ENCODE measurements at regions not wholly inside any gene's neighbourhood (a gene's known extent, or its start where the extent isn't known, plus 50 kb on each side); places are given as distances from the start of the nearest gene placed in this dataset.

DNA sequence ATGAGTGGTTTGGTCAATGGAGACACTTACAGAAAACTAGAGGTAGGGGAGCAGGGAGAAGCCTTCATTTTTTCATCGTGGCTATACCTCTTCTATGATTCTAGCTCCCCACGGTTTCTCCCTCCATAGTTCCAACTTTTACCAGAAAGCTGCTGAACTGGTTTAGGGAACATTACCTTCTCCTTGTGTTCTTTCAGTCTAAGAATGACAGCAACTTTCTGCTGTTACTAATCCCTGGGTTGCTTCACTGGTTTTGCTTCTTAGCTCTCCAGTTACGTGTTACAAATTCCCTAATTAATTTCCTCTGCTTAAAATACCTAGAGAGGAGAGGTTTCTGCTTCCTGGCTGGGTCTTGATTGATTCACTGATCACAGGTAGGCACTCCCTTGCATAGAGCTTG lies 499.9 kb downstream of the SLC4A3 start:
- TF ChIP-seq POLR2A (IDR thresholded peaks at IDR 0.05; ENCODE audit: low read depth, low read length) (no peak), POLR2AphosphoS5 (IDR thresholded peaks at IDR 0.05; ENCODE audit: low read depth, low read length) (no peak), TAF1 (IDR thresholded peaks at IDR 0.05; ENCODE audit: low read depth, low read length) (no peak), PAX5 (IDR thresholded peaks at IDR 0.05; ENCODE audit: insufficient read depth, low read length, severe bottlenecking) (no peak)
